ENCODE measurements at regions not wholly inside any gene's neighbourhood (a gene's known extent, or its start where the extent isn't known, plus 50 kb on each side); places are given as distances from the start of the nearest gene placed in this dataset.
A peak's percentile ranks its signal among the peaks of the same experiment; 100 is the strongest.

- Histone ChIP-seq H3K27me3 (replicated peaks; ENCODE audit: insufficient read depth) (no peaks in the 10 kb centered on the region), H3F3A (ENCODE audit: insufficient read depth) (no peaks in the 10 kb centered on the region), H3K4me2 (ENCODE audit: unreplicated experiment) (no peak overlapping the region), H3K9ac (no peak overlapping the region), H3K79me2 (ENCODE audit: insufficient read depth) (no peaks in the 10 kb centered on the region), H4K20me1 (ENCODE audit: insufficient read depth) (no peaks in the 10 kb centered on the region), H3K27ac (no peak overlapping the region), H3K4me3 (no peak overlapping the region), H3K4me1 (ENCODE audit: insufficient read depth) (no peaks in the 10 kb centered on the region), H3K36me3 (ENCODE audit: low read depth) (no peaks in the 10 kb centered on the region), H3K9me2 (ENCODE audit: insufficient read depth) (no peaks in the 10 kb centered on the region), H2AFZ (no peak overlapping the region), H3K9me3 (ENCODE audit: low read depth) (no peaks in the 10 kb centered on the region)
- in situ Hi-C loops (cut with MboI): no loop called here
- 62 to 65% methylated on average over 2 of the region's 2 CpGs for WGBS, 2 experiments (ENCODE audit: low coverage in 1 of 2, low lambda C conversion rate in 2 of 2, missing lambda C conversion rate in 2 of 2)
- DNase-seq: no peak
- no peak for TF ChIP-seq EZH2phosphoT487 (IDR thresholded peaks at IDR 0.05; ENCODE audit: insufficient read depth, low read depth)
- no peak for TF ChIP-seq EZH2 (IDR thresholded peaks at IDR 0.05; ENCODE audit: insufficient read depth, poor library complexity, severe bottlenecking)
Observed at GRCh38 chr5:124160265-124160664, 586.2 kb downstream of the ZNF608 start.

DNA sequence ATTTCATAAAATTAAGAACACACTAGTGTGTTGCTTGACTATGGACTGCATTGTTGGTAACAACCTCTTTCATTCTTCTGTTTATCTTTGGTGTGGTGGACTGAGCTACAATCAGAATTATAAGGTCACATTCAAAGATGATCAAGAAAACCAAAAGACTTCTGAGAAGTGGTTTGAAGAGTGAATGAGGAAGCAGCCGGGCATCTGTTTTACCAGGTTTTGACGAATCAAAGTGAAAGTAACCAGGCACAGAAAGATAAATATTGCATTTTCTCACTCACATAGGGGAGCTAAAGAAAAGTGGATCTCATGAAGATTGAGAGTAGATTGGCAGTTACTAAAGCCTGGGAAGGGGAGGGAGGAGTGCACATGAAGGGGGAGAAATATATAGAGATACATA, 589.1 kb downstream of the ZNF608 start:
- WGBS, 2 experiments (ENCODE audit: low coverage in 1 of 2, low lambda C conversion rate in 2 of 2, missing lambda C conversion rate in 2 of 2): 8 to 12% methylated on average over 2 of the region's 2 CpGs
- no peak for TF ChIP-seq EZH2phosphoT487 (IDR thresholded peaks at IDR 0.05; ENCODE audit: insufficient read depth, low read depth)
- no peak for TF ChIP-seq EZH2 (IDR thresholded peaks at IDR 0.05; ENCODE audit: insufficient read depth, poor library complexity, severe bottlenecking)
- Histone ChIP-seq H3K9me2 (ENCODE audit: insufficient read depth) (no peaks in the 10 kb centered on the region), H3K27me3 (replicated peaks; ENCODE audit: insufficient read depth) (no peaks in the 10 kb centered on the region), H3K79me2 (ENCODE audit: insufficient read depth) (no peaks in the 10 kb centered on the region), H3K9ac (peak overlapping the region; percentile 46), H3K4me1 (ENCODE audit: insufficient read depth) (no peaks in the 10 kb centered on the region), H4K20me1 (ENCODE audit: insufficient read depth) (no peaks in the 10 kb centered on the region), H3K36me3 (ENCODE audit: low read depth) (no peaks in the 10 kb centered on the region), H3K4me2 (ENCODE audit: unreplicated experiment) (peak overlapping the region; percentile 84), H3F3A (ENCODE audit: insufficient read depth) (no peaks in the 10 kb centered on the region), H3K4me3 (peak overlapping the region; percentile 66), H3K27ac (no peak overlapping the region), H3K9me3 (ENCODE audit: low read depth) (peaks cover 3% of the 10 kb centered on the region), H2AFZ (peak overlapping the region; percentile 88)
- peak; percentile 29 for DNase-seq
- in situ Hi-C loops (cut with MboI): no loop called here

DNA sequence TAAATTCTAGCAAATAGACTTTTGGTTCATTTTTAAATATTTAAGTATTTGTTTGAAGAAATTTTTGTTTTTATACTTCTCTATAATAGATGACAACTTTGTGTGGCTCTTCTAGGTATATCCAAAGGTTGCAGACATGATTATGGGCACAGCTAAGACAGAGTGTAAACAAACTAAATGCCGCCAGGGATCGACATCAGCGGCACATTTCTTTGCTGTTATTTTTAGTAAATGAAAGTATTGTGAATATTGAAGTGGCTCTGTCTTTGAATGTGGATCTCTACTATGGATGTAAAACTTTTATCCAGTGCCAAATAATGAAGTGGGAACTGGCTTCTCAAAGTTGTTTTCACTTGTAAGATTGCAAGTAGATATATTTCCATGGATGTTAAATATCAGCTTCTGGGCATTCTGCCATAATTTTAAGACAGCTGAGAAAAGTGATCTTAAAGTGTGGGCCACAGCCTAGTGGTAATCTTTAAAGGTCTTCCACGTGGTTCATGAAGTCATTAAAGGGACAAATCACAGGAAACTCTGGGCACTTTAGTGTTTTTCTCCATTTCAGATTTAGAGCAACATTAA, 589.9 kb downstream of the ZNF608 start:
- peak; percentile 27 for DNase-seq
- in situ Hi-C loops (cut with MboI): no loop called here
- Histone ChIP-seq H3K27ac (no peak overlapping the region), H3K4me3 (no peak overlapping the region), H3K79me2 (ENCODE audit: insufficient read depth) (no peaks in the 10 kb centered on the region), H4K20me1 (ENCODE audit: insufficient read depth) (no peaks in the 10 kb centered on the region), H3K4me1 (ENCODE audit: insufficient read depth) (no peaks in the 10 kb centered on the region), H3K4me2 (ENCODE audit: unreplicated experiment) (no peak overlapping the region), H3K9me2 (ENCODE audit: insufficient read depth) (no peaks in the 10 kb centered on the region), H3F3A (ENCODE audit: insufficient read depth) (no peaks in the 10 kb centered on the region), H3K9me3 (ENCODE audit: low read depth) (peaks cover 3% of the 10 kb centered on the region), H3K27me3 (replicated peaks; ENCODE audit: insufficient read depth) (no peaks in the 10 kb centered on the region), H3K9ac (no peak overlapping the region), H2AFZ (peak overlapping the region; percentile 88; the same call in 1 of the 2 replicates), H3K36me3 (ENCODE audit: low read depth) (no peaks in the 10 kb centered on the region)
- TF ChIP-seq EZH2 (IDR thresholded peaks at IDR 0.05; ENCODE audit: insufficient read depth, poor library complexity, severe bottlenecking) (no peak), EZH2phosphoT487 (IDR thresholded peaks at IDR 0.05; ENCODE audit: insufficient read depth, low read depth) (no peak)
- WGBS, 2 experiments (ENCODE audit: low coverage in 1 of 2, low lambda C conversion rate in 2 of 2, missing lambda C conversion rate in 2 of 2): 9 to 14% methylated on average over 4 of the region's 4 CpGs

GRCh38 chr5:124154714-124155113, 591.7 kb downstream of the ZNF608 start:
- WGBS, 2 experiments (ENCODE audit: low coverage in 1 of 2, low lambda C conversion rate in 2 of 2, missing lambda C conversion rate in 2 of 2): 13 to 38% methylated on average over 1 of the region's 1 CpG
- no peak for TF ChIP-seq EZH2 (IDR thresholded peaks at IDR 0.05; ENCODE audit: insufficient read depth, poor library complexity, severe bottlenecking)
- no peak for TF ChIP-seq EZH2phosphoT487 (IDR thresholded peaks at IDR 0.05; ENCODE audit: insufficient read depth, low read depth)

More at GRCh38 chr5:124154714-124155113, 591.7 kb downstream of the ZNF608 start:
- peak; percentile 10 for DNase-seq
- Histone ChIP-seq H3K79me2 (ENCODE audit: insufficient read depth) (no peaks in the 10 kb centered on the region), H3K36me3 (ENCODE audit: low read depth) (no peaks in the 10 kb centered on the region), H3K9ac (no peak overlapping the region), H3K9me2 (ENCODE audit: insufficient read depth) (no peaks in the 10 kb centered on the region), H3K4me3 (no peak overlapping the region), H3K27ac (no peak overlapping the region), H3F3A (ENCODE audit: insufficient read depth) (no peaks in the 10 kb centered on the region), H3K27me3 (replicated peaks; ENCODE audit: insufficient read depth) (no peaks in the 10 kb centered on the region), H4K20me1 (ENCODE audit: insufficient read depth) (no peaks in the 10 kb centered on the region), H3K4me2 (ENCODE audit: unreplicated experiment) (no peak overlapping the region), H2AFZ (no peak overlapping the region), H3K4me1 (ENCODE audit: insufficient read depth) (no peaks in the 10 kb centered on the region), H3K9me3 (ENCODE audit: low read depth) (peaks cover 3% of the 10 kb centered on the region)
- in situ Hi-C loops (cut with MboI): no loop called here
